ENCODE measurements at regions not wholly inside any gene's neighbourhood (a gene's known extent, or its start where the extent isn't known, plus 50 kb on each side); places are given as distances from the start of the nearest gene placed in this dataset.

GRCh38 chr1:222967466-222968240, 152.8 kb downstream of the DISP1 start:
- TF ChIP-seq ATF3 (IDR thresholded peaks at IDR 0.05) (no peak), MAX (IDR thresholded peaks at IDR 0.05) (no peak), CTCF (IDR thresholded peaks at IDR 0.05; ENCODE audit: low read depth, low read length, missing input control) (no peak), SP1 (IDR thresholded peaks at IDR 0.05) (no peak), JUND (IDR thresholded peaks at IDR 0.05) (no peak)
